Non-pigmented ciliary epithelial cell (primary cell): ENCODE measurements at regions not wholly inside any gene's neighbourhood (a gene's known extent, or its start where the extent isn't known, plus 50 kb on each side); places are given as distances from the start of the nearest gene placed in this dataset.

Source experiments
- DNase-seq: peaks from one replicate; pipeline ENCODE4 v3.0.0-alpha.2; 2010; ENCODE audit warnings: low read depth

DNA sequence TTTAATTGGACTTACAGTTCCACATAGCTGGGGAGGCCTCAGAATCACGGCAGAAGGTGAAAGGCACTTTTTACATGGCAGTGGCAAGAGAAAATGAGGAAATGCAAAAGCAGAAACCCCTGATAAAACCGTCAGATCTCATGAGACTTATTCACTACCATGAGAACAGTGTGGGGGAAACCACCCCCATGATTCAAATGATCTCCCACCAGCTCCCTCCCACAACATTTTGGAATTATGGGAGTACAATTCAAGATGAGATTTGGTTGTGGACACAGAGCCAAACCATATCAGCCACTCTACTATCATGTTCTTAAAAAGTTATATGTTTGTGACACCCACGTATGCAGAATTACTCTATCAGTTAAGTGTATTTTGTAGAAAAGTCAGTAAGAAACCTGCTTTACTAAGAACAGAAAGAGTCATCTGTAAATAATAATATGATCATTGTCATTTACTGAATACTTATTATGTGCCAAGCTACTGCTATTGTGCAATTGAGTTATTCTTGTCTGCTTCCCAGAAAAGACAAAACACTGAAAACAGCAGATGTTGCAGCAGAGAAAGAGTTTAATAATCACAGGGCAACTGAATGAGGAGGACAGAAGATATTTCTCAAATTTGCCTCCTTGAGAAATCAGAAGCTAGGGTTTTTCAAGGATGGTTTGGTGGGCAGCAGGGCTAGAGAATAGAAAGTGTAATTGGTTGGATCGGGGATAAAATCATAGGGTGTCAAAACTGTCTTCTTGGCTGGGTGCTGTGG is 207.7 kb upstream of the FGGY start:
- DNase-seq, result no peak

DNA sequence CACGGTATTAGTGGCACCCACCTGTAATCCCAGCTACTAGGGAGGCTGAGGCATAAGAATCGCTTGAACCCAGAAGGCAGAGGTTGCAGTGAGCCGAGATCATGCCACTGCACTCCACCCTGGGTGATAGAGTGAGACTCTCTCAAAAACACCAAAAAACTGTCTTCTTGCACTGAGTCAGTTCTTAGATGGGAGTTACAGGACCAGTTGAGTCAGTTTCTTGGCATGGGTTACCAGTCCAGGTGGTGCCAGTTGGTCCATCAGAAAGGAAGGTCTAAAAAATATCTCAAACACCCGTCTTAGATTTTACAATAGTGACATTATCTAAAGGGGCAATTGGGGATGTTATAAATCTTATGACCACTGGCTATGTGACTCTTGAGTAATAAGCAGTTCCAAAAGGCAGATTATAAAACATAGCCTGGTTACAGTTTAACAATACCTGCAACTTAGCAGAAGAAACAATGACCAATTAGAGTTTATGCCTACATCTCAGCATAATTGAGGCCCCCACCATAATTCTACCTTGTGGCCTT is 206.9 kb upstream of the FGGY start:
- DNase-seq, result no peak

DNA sequence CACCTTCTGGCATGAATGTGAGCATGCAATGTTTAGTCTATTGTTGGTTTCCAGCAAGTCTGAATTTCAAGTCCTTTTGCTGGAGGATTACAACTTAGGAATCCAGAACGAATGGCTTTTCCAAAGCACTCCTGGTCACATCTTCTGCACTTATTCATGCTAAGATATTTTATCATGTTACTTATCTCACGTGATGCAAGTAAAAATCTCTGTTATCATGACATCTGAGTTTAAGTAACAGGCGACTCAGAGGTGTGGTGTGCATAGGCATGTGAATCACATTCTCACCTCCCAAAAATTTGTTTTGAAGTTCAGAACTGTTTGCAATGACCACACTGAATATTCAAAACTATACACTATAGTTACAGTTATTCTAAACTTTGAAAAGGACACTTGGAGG is 204.8 kb upstream of the FGGY start:
- no peak for DNase-seq

DNA sequence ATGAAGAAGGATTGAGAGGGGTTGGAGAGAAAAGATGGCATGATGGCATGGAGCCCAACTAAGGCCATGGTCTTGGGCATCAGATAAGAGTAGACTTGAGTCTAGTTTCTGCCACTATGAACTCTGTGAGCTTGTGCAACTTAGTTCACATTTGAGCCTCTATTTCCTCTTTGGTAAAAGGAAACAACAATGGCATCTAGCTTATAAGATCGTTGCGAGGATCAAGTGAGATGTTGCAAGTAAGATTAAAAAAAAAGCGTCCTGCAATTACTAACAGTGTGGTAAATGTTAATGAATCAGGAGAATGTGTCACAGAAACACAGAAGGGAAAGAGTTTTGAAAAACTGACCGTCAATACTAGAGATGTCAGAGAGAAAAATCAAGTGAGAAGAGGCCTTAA is 202.9 kb upstream of the FGGY start:
- DNase-seq, result no peak

DNA sequence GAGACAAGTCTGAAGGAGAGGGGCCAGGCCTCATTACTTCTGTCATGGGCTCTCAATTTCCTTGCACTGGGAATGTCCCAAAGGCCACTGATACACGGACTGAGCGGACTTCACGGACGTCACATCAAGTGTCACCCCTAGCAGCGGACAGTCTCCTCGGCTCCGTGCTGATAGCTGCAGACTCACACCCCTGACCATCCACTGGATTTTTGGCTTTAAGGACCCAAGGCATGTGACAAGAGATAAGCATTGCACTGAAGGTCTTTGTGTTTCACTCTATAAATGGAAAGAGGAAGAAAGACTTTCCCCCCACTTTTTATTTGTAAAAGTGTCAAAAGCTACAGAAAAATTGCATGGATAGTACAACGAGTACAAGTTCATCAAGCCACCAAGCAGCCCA is 200.4 kb upstream of the FGGY start:
- DNase-seq, result no peak

DNA sequence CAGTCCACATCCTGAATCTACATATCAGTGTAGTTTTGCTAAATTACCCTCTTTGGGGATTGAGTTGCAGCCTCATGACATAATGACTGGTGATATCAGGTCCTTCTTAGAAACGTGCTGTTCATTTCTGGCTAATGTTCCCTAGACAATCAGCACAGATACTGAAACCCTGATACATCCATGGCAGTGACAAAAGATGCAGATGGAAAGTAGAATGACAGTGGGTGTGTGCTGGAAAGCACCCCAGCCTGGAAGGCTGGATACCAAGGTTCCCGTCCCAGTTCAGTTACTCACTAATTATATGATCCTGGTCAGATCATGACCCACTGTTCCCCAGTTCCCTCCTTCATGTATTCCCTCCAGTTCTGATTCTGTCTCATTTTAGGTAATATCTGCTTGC is 198.2 kb upstream of the FGGY start:
- DNase-seq, result no peak

DNA sequence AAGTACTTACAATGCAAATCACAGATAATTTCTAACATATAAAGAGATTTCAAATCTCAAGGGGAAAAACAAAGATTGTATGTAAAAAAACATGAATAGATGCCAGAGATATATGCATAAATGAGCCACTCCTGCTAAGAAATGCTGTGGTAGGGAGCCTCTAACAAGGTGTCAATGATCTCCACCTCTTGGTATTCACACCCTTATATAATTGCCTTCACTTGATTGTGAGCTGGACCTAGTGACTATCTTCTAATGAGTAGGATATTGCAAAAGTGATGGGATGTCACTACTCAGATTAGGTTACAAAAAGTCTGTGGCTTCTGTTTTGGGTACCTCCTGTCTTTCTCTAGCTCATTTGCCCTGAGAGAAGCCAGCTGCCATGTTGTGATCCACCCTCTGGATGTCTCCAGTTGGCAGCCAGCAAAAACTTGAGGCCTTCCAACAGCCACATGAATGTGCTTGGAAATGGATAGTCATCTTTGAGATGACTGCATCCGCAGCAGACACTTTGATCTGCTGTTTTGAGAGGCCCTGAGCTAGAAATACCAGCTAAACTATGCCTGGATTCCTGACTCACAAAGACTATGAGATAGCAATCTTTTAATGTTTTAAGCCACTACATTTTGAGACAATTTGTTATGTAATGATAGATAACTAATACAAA is 196.1 kb upstream of the FGGY start:
- no peak for DNase-seq

DNA sequence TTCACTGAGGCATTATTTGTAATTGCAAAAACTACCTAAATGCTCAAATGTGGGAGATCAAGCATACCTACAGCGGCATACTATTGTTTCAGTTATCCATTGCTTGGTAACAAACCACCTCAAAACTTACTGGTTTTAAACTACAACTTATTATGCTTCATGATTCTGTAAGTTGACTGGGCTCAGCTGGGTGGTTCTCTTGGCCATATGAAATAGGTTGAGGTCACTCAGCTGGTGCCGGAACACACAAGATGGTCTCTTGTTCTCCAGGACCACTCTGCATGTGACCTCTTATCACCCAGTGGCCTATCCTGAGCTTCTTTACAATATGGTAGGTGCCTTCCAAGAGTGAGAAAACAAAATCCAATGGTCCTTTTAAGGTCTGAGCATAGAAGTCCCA is 195.4 kb upstream of the FGGY start:
- no peak for DNase-seq

DNA sequence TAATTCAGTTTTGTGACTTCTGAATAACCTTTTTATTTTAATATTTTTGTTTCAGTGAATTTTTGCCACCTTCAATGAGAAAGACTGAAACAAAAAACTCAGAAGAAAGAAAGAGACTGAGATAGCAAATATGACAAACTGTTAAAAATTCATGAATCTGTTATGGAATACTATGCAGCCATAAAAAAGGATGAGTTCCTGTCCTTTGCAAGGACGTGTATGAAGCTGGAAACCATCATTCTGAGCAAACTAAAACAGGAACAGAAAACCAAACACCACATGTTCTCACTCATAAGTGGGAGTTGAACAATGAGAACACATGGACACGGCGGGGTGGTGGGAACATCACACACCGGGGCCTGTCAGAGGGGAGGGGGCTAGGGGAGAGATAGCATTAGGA is 193.4 kb upstream of the FGGY start:
- no peak for DNase-seq

DNA sequence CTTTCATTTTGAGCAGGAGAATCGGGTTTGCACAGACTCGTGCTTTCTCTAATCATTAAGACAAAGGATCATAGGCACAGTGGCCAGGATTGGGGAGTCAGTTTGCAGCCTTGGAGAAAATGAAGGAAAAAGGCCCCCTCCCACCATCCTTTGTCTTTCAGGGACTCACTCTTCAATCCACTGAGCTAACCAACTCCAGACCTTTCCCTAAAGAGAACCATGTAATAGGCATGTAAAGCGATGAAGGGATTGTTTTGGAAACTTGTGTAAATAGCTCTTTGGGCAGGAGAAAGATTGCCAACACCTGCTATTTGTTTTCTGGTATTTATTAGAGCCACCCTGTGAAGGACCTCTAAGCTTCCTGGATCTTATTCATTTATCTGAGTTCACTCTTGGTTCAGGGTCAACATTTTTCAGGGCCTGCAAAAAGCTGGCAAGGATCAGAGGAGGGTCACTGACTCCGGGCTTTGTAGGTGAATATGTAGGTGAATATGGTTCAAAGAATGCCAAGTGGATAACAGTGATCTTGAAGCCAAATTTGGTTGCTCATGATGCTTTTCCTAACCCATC is 192.6 kb upstream of the FGGY start:
- DNase-seq, result no peak

DNA sequence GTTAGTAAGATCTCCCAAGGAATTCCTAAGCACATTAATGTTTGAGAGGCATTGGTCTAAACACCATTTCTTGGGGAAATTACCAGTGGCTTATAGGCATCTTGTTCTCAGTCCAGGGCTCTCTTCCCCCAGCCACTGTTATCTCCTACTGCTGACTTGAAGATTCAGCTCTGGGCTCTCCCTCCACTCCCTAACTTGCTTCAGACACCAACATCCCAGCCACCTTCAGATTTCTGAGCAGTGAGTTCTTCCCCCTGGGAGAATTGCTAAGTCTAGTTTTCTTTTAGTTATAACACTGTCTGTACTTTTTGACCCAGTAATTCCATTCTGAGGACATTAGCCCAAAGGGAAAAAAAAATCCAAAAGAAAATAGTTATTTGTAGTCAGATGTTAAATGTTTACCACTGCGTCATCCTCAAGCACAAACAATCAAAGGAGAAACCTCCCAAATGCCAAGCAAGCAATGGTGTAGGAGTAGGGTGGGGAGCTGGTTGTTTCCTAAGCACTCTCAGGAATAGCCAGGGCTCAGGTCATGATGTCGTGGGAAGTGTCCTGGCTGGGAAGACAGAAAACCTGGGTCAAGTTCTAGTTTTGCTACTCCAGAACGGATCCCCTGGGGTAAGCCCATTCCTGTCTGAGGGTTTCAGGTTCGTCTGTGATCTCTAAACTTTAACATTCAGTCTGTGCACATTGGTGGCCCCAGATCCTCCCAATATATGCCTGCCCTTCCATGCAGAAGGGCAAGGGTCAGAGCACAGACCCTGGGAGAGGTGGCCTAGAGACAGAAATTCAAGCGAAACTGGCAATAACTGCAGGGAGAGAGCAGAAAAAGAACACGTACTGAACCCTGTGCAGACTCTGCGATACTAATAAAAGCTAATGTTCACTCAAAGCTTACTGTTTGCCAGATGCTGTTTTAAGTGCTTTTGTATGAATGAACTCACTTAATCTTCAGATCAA is 191.1 kb upstream of the FGGY start:
- DNase-seq, result no peak

DNA sequence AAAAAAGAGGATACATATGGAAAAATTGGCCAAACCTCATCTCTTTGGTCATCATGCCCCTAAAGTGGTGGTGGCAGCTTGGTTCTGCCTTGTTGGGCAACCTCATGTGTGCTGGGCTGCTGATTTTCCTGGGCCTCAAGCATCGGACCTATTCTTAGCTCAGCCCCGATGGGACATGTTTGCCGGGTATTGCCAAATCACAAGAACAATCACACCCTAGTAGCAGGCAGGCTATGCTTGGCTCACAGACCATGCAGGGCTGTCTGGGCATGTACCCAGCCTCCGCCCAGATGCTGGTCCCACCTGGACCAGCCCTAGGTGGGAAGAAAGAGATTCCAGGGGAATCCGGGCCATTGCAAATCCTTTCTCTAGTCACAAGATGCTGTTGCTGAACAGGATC is 189.4 kb upstream of the FGGY start:
- no peak for DNase-seq

DNA sequence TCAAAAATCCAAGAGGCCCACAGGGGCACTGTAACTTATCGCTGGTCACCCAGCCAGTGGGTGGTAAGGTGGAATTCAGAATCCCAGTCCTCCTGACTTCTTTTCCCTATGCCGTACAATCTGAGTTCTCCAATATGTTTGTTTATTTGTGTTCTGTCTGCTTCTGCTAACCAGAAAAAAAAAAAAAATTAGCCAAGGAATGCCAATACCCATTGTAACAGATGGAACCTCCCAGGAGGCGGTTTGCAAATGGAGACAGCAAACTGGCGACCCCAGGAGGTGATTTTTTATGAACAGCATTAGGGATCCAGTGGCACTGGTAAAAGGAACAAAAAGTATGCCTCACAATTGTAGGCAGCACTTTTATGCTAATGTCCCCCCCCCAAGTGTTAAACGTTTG is 189.0 kb upstream of the FGGY start:
- DNase-seq, result no peak

DNA sequence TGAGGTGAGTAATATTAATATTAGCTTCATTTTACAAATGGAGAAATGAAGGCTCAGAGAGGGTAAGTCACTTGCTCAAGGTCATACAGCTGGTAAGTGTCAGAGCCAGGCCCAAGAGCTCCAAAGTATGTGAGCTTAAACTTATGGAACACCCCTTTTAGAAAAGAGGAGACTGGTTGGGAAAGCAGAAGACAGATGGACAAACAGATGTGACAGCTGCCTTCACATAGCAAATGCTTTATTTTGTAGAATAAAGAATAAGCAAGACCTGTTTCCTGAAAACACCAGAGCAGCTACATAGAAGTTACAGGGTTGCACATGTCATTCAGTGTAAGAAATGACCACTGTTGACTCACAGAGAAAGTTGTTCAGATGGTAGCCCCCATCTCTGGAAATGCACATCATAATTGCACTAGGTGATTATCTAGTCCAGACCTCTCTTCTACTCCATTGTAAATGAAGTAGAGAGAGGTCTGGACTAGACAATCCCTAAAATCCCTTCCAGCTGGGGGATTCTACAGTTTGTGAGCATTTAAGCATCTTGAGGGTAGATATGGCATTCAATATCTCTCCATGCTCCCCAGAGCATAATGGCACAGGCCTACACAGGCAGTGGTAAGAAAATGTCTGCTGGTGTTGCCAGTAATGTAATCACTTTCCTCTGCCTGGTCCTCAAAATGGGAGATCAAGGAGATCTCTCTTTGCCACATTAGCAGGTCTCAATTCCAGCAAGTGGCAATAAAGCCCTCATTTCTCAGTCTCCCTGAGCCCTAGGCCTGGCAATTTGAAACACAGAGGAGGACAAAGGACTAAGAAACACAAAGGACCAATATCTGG is 188.2 kb upstream of the FGGY start:
- no peak for DNase-seq

DNA sequence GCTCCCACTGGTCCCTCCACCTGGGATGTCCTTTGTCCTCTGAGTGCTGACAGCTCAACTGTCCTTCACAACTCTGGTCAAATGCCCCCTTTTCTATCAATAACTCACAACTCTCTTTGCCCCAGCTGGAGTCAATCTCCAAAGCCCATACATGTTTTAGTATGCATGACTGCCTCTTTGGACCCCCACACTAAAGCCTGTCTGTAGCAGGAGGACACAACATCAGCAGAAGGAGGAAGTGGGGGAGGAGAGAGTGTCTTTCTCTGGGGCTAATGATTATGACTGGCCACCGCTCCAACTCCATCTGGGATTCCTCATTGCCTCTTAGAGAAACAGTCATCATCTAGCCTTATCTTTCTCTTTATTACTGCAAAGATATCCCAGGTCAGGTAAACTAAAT is 186.6 kb upstream of the FGGY start:
- no peak for DNase-seq

DNA sequence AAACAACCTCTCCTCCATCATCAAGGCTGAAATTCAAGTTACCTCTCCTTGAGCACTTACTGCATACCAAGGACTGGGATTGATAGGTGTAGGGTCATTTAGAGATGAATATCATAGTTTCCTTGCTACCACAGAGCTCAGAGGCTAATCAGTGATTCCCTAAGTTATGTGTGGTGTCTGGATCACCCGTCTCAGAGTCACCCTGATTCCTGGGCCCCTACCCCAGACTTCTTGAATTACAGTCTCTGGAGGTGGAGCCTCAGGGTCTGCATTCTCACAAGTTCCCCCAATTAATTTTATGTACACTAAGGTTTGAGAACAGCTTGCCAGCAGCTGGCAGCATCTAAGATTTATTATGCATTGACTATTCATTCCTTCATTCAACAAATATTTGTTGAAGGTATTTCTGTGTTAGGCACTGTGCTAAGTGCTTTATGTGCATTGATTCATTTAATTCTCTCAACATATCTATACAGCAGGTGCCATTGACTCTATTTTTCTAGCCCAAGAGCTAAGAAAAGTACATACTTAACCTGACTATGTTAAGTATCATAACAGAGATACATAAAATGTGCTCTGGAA is 182.9 kb upstream of the FGGY start:
- no peak for DNase-seq

DNA sequence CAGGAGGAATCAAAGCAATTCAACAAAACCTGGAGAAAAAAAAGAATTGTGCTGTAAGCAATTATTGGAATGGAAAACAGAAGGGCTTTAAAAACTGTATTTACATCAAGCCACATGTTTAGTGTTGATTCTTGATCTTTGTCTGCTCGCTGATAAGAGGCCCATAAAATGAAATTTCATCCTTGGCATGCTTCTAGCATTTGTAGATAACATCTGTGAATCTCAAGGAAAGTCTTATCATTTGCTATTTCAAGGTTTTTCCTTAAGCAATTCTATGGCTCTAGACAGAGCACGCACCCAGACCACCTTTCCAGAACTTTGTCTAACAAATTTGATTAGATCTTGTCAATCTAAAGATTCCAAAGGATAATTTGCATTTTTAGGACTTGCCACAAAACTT is 181.0 kb upstream of the FGGY start:
- no peak for DNase-seq

DNA sequence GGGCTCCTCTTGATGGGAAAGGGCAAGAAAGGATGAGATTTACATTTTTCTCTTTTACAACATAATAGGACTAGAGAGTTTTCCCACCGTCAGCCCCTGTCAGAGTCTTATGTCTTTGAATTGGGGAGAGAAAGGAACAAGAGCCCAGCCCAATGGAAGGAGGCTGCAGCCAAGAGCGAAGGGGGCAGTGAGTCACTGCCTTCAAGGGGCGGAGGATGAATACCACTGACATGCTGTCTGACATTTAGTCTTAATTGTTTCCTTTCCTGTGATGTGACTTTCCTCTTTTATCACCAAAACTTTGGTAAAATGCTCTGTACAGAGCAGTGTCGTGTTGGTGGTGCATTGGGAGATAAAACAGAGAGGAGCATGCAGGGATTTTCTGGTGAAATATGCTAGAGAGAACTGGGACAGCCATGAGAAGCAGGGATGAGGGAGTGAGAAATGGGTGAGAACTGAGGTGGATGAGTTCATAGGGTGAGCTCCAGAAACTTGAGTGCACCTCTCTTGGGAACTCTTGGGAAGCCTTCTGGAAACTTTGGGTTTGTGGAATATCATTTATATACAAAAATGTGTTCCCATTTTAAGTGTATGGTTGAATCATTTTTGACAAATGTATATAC is 179.9 kb upstream of the FGGY start:
- DNase-seq, result no peak

DNA sequence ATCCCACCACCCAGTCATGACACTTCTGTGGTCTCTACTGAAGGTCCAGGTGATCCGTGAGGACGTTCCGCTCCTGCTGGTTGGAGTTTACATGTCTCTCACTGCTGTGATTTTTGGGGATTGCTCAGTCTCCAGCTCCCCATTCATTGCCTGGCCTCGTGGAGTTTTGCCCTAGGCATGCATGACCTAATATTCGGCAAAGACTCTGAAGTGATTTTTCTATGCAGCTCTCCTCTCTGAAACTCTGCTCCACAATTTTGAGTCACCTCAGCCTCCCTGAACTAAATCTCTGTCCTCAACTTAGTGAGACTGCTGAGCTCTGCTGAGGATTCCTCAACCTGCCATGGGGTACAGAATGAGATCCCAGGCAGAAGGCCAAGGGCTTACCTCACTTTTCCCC is 174.4 kb upstream of the FGGY start:
- DNase-seq, result no peak

DNA sequence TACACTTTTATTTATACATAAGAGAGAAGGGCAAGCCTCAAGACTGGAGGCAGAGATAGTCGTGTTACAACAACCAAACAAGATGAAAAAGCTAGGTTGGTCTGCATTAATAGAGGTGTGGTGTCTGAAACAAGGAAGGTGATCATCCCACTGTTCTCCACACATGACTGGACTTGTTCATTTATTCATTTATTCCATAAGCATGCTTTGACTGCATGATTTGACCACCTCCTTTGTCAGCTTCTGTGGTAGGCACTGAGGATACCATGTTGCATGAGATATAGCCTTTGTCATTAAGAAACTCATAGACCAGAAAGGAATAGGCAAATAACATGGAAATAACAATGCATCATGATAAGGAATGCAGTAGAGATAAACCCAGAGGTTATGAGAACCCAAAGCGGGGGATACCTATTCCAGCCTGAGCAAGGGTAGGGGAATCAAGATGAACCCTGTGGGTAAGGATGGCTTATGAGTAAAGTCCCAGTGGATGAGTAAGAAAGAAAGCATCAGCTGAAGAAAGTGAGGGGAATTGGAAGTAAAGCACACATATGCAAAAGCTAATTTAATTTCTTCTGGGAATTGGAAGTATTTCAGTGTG is 173.7 kb upstream of the FGGY start:
- no peak for DNase-seq
